NCI-H526 treated with DMSO at 0.1 percent for 48 hours (cell line): ENCODE measurements at regions not wholly inside any gene's neighbourhood (a gene's known extent, or its start where the extent isn't known, plus 50 kb on each side); places are given as distances from the start of the nearest gene placed in this dataset.

Experiments used
- DNase-seq: peaks from one replicate; lab custom pipeline; 2025; lab: John Stamatoyannopoulos, UW

- DNase-seq: no peak
These were observed 297.0 kb upstream of the CLNK start for GRCh38 chr4:10981576-10981975.

GRCh38 chr4:10981096-10981495, 296.5 kb upstream of the CLNK start:
- no peak for DNase-seq

- no peak for DNase-seq
These were observed 294.5 kb upstream of the CLNK start for GRCh38 chr4:10979032-10979431.

GRCh38 chr4:10977534-10977933, 293.0 kb upstream of the CLNK start:
- DNase-seq: no peak

- DNase-seq: no peak
These were observed 289.8 kb upstream of the CLNK start for GRCh38 chr4:10974371-10974770.

GRCh38 chr4:10973686-10974085, 289.1 kb upstream of the CLNK start:
- DNase-seq: no peak

GRCh38 chr4:10971800-10972401, 287.3 kb upstream of the CLNK start:
- DNase-seq: no peak

- no peak for DNase-seq
These were observed 280.6 kb upstream of the CLNK start for GRCh38 chr4:10965196-10965595.

GRCh38 chr4:10963958-10964703, 279.6 kb upstream of the CLNK start:
- no peak for DNase-seq

GRCh38 chr4:10963241-10963640, 278.7 kb upstream of the CLNK start:
- no peak for DNase-seq

GRCh38 chr4:10962246-10962645, 277.7 kb upstream of the CLNK start:
- DNase-seq: no peak

GRCh38 chr4:10960389-10960788, 275.8 kb upstream of the CLNK start:
- no peak for DNase-seq

GRCh38 chr4:10959586-10959985, 275.0 kb upstream of the CLNK start:
- peak; percentile 20 for DNase-seq

GRCh38 chr4:10958226-10958856, 273.8 kb upstream of the CLNK start:
- no peak for DNase-seq

- no peak for DNase-seq
These were observed 266.7 kb upstream of the CLNK start for GRCh38 chr4:10951306-10951705.

- no peak for DNase-seq
These were observed 264.6 kb upstream of the CLNK start for GRCh38 chr4:10949039-10949733.

- DNase-seq: no peak
These were observed 263.3 kb upstream of the CLNK start for GRCh38 chr4:10947898-10948297.

- no peak for DNase-seq
These were observed 259.8 kb upstream of the CLNK start for GRCh38 chr4:10944321-10944720.

- DNase-seq: no peak
These were observed 257.6 kb upstream of the CLNK start for GRCh38 chr4:10942156-10942555.

- DNase-seq: no peak
These were observed 245.2 kb upstream of the CLNK start for GRCh38 chr4:10929818-10930217.

- no peak for DNase-seq
These were observed 241.4 kb upstream of the CLNK start for GRCh38 chr4:10925996-10926395.

GRCh38 chr4:10924274-10924673, 239.7 kb upstream of the CLNK start:
- DNase-seq: no peak

GRCh38 chr4:10917566-10917965, 233.0 kb upstream of the CLNK start:
- no peak for DNase-seq
